NB4 (cell line): ENCODE measurements at regions not wholly inside any gene's neighbourhood (a gene's known extent, or its start where the extent isn't known, plus 50 kb on each side); places are given as distances from the start of the nearest gene placed in this dataset.
"Not testable (repeated sequence)": the region's sequence is repeated elsewhere in the genome, so short reads cannot be mapped to it uniquely, and the experiment has no call there.

ENCODE experiments used
- DNase-seq: peaks from one replicate; pipeline ENCODE4 v3.0.0; 2010; ENCODE audit warnings: low read depth
- H3K4me3 ChIP-seq: one replicate; pipeline ENCODE4 v1.5.1; 2011; ENCODE audit warnings: mild to moderate bottlenecking, low read depth, low read length, moderate library complexity
- CTCF ChIP-seq: IDR thresholded peaks from one replicate; pipeline ENCODE4 v1.5.1; 2012; ENCODE audit warnings: low read depth, low read length
- MAX ChIP-seq: IDR thresholded peaks from 2 replicates; pipeline ENCODE4 v1.6.1; 2011; ENCODE audit warnings: low read depth, low read length
- MYC ChIP-seq: IDR thresholded peaks from 2 replicates; pipeline ENCODE4 v1.6.1; 2011; ENCODE audit warnings: low read depth, low read length
- POLR2A ChIP-seq: IDR thresholded peaks from 2 replicates; pipeline ENCODE4 v1.6.1; 2011; ENCODE audit warnings: mild to moderate bottlenecking; ENCODE audit not compliant: insufficient read length; ENCODE audit errors: extremely low read depth

DNA sequence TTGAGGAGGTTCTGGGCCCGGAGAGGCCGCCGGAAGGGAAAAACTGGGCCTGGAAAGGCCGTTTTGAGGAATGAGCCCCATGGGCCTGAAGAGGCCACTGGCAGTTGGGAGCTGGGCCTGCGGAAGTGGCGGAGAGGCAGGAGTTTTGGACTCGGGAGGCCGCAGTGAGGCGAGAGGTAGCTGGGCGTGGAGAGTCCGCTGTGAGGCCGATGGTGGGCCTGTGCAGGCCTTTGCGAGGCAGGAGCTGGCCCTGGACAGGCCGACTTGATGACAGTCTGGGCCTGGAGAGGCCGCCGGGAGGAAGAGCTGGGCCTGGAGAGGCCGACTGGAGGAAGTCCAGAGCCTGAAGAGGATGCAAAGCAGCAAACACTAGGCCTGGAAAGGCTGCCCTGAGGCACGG, 259.0 kb upstream of the NUPR2 start:
- no peak for DNase-seq
- H3K4me3 ChIP-seq: no peak overlapping the region
- no peak for TF ChIP-seq MYC

DNA sequence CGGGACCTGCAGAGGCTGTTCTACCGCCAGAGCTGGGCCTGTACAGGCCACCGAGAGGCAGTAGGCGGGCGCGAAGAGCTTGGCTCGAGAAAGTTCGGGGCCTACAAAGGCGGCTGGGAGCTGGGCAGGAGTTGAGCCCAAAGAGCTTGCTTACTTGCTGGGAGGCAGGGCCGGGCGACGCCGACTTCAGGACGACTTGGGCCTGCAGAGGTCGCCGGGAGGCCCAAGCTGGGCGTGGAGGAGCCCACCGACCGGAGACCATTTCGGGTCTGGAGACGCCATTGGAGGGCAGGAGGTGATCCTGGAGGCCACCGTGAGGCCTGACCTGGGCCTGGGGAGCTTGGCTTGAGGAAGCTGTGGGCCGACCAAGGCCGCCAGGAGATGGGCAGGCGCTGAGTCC, 258.4 kb upstream of the NUPR2 start:
- H3K4me3 ChIP-seq, DNase-seq: not testable (repeated sequence)

- peak; percentile 48 for DNase-seq
Measured at GRCh38 chr7:56373314-56373713, 257.1 kb upstream of the NUPR2 start.

DNA sequence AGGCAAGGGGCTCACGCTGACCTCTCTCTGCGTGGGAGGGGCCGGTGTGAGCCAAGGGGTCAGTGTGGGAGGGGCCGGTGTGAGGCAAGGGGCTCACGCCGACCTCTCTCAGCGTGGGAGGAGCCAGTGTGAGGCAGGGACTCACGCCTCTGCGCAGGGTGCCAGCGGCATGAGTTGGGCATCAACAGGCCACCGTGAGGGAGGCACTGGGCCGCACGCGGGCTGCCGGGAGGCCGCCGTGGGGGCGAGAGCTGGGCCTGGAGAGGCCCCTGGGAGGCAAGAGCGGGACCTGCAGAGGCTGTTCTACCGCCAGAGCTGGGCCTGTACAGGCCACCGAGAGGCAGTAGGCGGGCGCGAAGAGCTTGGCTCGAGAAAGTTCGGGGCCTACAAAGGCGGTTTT, 255.6 kb upstream of the NUPR2 start:
- not testable (repeated sequence) for DNase-seq

More at GRCh38 chr7:56373314-56373713, 257.1 kb upstream of the NUPR2 start:
- not testable (repeated sequence) for H3K4me3 ChIP-seq

GRCh38 chr7:56370208-56370872, 254.1 kb upstream of the NUPR2 start:
- H3K4me3 ChIP-seq: not testable (repeated sequence)

More for the DNA sequence above, 255.6 kb upstream of the NUPR2 start:
- H3K4me3 ChIP-seq: not testable (repeated sequence)

DNA sequence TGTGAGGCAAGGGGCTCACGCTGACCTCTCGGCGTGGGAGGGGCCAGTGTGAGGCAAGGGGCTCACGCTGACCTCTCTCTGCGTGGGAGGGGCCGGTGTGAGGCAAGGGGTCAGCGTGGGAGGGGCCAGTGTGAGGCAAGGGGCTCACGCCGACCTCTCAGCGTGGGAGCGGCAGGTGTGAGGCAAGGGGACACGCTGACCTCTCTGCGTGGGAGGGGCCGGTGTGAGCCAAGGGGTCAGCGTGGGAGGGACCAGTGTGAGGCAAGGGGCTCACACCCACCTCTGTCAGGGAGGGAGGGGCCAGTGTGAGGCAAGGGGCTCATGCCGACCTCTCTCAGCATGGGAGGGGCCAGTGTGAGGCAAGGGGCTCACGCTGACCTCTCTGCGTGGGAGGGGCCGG, 251.7 kb upstream of the NUPR2 start:
- not testable (repeated sequence) for H3K4me3 ChIP-seq, DNase-seq

More at GRCh38 chr7:56370208-56370872, 254.1 kb upstream of the NUPR2 start:
- DNase-seq: not testable (repeated sequence)

- not testable (repeated sequence) for DNase-seq, H3K4me3 ChIP-seq
Measured at GRCh38 chr7:56367411-56367810, 251.2 kb upstream of the NUPR2 start.

GRCh38 chr7:56366701-56367100, 250.5 kb upstream of the NUPR2 start:
- H3K4me3 ChIP-seq, DNase-seq: not testable (repeated sequence)

- not testable (repeated sequence) for H3K4me3 ChIP-seq, DNase-seq
Measured at GRCh38 chr7:56352576-56352975, 236.4 kb upstream of the NUPR2 start.

DNA sequence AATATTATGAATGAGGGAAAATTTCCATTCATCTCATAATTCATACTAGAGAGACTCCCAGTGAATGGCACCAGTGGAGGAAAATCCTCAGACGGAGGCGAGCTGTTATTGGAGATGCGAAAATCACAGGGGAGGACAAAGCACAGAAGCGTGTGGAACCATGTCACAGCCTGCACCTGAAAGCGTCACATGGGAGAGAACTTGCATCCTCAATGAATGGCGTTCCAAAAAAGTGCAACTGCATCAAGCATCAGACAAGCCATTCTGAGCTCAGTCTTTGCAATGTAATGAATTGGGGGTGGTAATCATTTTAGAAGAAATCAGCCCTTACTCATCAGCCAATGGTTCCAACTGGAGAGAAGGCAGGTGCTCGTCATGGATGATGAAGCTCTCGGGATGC, 235.0 kb upstream of the NUPR2 start:
- DNase-seq: not testable (repeated sequence)

DNA sequence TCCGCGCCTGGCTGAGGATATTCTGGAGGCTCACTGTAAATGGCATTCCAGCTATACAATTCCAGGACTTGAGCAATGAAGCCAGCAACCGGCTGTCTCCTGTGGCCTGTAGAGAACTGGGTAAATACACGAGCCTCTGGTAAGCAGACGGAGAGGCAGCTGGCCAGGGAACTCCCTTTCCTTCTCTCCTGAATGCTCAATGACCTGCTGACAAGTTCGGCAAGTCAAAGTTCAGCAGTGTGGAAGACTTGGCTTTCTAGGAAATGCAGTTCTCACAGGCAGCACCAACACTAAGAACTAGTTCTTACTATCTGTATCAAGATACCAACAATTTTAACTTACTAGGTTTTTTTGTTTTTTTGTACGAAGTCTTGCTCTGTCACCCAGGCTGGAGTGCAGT, 232.1 kb upstream of the NUPR2 start:
- not testable (repeated sequence) for DNase-seq, H3K4me3 ChIP-seq

More for the DNA sequence above, 235.0 kb upstream of the NUPR2 start:
- H3K4me3 ChIP-seq: not testable (repeated sequence)

GRCh38 chr7:56328327-56328726, 212.1 kb upstream of the NUPR2 start:
- not testable (repeated sequence) for H3K4me3 ChIP-seq, DNase-seq

DNA sequence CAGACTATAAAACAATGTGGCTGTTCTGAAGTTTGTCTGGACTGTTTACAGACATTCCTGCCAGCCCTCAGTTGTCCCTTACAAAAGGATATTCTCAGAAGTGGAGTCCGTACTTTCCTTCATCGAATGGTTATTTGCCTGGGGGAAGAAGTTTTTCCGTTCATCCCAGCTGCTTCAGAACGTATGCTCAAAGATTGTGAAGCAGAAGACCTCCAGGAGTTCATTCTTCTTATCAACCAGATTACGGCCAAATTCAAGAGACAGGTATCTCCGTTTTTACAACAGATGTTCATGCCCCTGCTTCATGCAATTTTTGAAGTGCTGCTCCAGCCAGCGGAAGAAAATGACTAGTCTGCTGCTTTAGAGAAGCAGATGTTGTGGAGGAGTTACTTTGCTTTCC, 174.3 kb upstream of the NUPR2 start:
- no peak for TF ChIP-seq MAX
- TF ChIP-seq CTCF: no peak
- TF ChIP-seq POLR2A: no peak
- TF ChIP-seq MYC: no peak
- H3K4me3 ChIP-seq: no peak overlapping the region
- DNase-seq: no peak
